ENCODE measurements at regions not wholly inside any gene's neighbourhood (a gene's known extent, or its start where the extent isn't known, plus 50 kb on each side); places are given as distances from the start of the nearest gene placed in this dataset.

DNA sequence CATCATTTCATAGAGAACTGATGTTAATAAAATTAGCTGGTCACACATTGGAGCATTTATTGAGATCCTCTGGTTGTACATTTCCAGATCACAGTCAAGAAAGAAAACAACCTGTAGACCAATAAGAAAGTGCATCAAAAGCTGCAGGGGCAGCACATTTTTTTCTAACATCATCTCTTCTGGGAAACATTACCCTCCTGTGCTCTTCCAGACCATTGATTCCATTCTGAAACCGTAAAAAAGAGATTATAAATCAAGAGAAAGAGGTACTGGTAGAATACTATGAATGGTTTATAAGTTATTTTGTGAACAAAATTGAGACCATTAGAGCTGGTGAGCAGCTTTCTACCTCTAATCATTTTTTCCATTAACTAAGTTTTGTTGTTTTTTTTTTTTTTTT is 1548.2 kb upstream of the CELF4 start:
- DNase-seq (ENCODE audit: low read depth): no peak

DNA sequence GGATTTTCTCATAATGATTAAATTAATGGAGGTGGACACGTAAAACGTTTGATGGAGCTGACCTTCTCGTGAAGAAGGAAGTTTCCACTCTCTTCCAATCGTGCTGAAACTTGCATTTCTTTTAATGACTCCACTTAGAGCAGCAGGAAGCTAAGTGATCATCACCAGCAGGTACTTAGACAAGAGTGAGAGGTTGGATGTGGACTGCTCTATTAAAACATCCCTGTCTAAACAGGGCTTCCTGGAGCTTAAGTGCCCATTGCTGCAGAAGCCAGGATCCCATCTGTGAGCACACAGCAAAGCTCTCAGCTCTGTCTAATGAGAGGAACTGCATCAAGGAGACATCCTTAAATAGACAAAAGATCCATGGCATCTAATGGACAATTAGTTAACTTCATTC is 1539.5 kb upstream of the CELF4 start:
- DNase-seq (ENCODE audit: low read depth): no peak

DNA sequence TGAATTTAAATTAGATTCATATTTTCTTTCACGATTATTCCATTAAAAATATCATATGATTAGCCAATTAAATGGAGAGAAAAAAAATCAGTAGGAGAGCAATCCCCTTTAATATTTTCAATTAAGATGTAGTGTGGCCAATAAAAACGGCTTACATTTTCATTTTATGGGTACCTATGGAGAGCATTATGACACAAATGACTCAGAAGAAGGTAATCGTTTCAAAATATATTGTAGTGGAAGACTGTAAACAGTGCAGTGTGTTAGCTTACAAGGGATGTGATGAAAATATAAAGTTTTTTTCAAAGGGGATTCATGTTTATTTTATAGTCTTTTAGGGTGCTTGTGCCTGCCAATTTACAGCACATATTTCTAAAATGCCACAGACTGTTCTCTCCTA is 1507.4 kb upstream of the CELF4 start:
- DNase-seq (ENCODE audit: low read depth): no peak

DNA sequence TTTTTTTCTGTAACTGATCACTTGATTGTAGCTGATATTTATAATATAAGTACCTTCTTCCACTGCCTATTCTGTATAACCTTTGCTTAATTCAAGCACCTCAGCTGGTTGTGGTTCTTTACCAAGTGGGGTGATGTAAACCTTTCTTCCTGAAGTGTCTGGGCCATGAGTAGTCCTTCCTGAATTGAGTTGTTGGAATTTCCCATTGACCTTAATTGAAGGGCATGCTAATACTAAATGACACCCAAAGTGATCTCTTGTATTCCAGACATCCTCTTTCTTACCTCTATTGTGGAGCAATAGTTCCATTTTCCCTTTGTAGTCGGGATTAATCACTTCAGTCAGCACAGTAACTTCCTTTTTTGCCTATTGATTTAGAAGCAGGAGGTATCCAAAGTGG is 1496.8 kb upstream of the CELF4 start:
- DNase-seq (ENCODE audit: low read depth): no peak

DNA sequence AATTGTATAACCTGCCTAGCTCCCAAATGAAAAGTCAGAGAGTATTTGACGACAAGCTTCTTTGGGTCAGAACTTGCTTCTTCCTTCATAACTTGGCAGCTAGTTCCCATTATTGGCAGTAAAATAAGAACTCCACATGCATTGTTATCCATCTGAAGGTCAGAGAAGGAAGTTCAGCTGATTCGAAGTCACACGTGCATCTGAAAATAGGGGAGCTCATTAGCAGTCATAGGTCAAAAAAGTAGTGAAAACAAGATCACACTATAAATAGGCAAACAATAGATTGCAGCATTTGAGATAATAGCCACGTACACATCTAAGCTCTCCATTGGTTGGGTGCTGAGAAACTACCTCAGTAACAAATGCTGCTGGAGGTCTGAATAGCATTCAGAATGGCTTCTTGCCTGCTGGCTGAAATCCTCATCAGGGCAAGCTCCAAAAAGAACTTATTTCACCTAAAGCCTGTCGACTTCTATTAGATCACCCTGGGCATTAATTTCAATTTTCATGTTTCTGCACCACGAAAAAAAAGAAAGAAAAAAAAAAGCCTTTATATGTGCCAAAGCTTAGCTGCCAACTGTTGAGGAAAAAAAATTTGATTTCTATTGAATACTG is 1492.9 kb upstream of the CELF4 start:
- no peak for DNase-seq (ENCODE audit: low read depth)

DNA sequence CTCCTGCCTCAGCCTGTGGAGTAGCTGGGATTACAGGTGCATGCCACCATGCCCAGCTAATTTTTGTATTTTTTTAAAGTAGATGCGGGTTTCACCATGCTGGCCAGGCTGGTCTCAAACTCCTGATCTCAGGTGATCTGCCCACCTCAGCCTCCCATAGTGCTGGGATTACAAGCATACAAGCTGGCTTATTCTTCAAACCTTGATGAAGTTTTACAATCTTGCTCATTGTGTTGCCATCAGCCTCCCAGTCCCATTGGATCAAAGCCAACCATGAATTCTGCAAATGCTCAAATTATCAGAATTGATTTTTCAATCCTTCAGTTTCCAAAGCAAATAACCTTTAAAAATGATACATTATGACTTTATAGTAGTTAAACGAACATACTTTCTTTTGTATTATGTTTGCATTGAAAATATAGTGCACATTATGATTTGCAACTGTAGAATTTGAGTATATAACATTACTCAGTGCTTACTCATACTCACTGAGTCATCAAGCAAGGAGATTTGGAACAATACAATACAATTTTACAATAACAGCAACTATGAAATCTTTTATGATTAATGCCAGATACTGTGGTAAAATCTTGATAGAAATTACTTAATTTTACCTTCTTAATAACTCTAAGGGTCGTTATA is 1491.9 kb upstream of the CELF4 start:
- DNase-seq (ENCODE audit: low read depth): peak; percentile 1

DNA sequence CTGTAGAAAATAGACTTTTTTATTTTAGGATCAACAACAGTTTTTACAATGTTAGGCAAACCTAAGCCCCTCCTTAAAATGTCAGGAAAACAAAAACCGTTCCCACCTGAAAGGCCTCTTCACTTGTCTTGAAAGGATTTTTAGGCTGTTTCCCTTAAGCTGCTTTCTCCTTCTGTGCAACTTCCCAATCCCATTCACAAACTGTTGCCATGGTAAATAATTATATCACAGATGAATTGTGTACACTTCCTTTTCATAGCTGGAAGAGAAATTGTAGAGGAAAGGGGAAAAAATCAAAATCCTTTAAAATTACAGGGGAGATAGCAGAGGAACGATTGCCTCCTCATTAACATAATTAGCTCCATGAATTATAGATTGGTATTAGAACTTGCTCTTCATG is 1488.0 kb upstream of the CELF4 start:
- DNase-seq (ENCODE audit: low read depth): no peak

DNA sequence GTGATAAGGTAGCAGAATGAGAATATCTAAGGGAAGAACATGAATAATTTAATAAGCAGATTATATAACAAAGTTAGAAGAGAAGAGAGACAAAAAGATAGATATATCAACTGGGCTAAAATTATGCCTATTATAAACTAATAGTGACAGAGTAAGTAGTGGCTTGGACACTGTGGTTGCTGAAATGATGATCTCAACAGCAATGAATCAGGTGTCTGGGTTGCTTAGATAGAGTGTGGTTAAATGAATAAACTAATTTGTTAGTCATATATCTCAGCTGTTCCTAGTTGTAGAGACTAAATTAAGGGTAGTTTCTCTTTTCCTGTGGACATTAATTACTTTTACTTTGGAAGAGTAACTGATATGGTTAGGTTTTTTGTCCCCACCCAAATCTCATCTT is 1485.4 kb upstream of the CELF4 start:
- no peak for DNase-seq (ENCODE audit: low read depth)

DNA sequence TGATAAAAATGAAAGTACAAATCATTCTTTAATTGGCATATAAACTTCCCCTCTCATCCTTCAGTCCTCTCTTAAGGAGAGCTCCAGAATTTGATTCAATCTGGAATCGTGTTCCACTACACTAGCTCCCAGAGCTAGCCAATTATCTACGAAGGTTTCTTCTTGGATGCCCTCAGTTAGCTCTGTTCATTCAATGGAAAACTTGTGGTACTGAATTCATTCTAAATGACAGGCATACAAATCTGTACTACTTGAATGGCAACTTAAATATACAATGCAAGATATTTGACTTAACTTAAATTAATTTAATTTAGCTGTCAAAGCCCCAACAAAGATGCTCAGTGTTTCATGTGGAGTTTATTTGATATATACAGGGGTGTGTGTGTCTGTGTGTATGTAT is 1474.2 kb upstream of the CELF4 start:
- DNase-seq (ENCODE audit: low read depth): no peak

DNA sequence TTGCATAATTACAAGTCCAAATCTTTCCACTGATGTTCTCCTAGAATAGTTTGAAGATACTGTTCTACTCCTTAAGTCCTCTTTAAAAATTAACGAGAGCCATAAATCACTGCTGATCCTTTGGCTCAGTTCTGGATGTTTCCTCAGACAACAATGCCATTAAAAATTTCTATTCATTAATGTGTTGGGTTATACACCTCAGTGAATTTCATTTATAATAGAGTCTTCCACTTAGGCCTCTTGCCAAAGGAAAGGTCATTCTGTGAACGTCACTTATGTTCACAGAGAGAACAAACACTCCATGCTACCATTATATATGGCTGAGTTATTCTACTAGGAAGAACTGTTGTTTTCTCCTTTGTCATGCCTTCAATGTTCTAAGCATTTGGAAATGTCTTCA is 1472.3 kb upstream of the CELF4 start:
- no peak for DNase-seq (ENCODE audit: low read depth)

DNA sequence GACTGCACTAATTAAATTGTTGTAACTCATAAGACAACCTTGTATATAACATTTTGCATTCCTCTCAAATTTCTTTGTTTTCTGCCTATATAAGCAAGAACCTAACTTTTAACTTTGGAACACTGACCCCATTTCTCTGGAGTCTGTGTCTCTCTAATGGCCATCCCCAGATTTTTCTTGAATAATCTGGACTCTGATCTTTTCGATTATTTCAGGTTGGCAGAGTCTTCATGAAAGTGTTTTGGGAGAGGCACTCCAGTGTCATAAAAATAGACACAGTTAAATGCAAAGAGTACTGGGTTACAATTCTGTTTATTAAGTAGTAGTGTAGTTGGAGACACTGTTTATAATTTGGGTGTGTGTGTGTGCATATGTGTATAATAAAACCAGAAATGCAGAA is 1467.7 kb upstream of the CELF4 start:
- no peak for DNase-seq (ENCODE audit: low read depth)

DNA sequence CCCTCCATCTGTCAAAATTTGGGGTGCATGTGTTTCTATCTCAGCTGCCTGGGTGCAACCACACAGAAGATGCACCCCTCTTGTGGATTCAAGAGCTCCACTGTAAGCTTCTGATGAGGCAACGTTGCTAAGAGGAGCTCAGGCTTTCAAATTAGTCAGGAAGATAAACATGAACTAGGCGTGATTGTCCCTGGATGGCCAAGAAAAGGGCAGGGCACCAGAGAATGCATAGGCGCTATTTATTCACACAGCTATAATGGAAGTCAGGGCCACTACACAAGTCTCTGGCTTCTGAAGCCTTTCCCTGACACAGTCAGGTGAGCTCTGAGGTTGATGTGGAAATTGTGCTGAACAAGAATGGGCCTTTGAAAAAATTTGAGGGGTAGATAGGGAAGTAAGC is 1466.0 kb upstream of the CELF4 start:
- DNase-seq (ENCODE audit: low read depth): no peak

DNA sequence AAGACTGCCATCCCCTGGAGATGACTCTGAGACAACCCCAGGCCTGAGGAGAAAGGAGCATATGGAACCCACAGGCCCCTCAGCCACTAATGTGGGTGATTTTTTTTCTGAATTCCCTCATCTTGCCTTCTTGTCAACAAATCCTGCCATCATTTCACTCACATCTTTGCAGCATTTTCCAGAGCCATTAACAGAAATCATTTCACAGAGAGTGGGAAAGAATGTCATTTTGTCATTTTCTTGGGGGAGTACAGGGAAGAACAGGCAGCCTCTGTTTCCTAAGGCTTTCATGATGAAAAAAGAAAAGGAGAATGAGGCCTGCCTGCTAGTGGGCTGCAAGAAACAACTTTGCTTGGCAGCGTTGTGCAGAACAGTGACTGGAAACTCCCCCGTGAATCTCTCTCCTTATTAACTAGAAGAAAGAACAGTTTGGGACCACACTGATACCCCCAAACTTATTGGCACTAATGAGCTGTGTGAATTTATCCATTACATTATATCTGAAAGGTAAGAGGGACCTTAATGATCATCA is 1464.6 kb upstream of the CELF4 start:
- DNase-seq (ENCODE audit: low read depth): no peak

DNA sequence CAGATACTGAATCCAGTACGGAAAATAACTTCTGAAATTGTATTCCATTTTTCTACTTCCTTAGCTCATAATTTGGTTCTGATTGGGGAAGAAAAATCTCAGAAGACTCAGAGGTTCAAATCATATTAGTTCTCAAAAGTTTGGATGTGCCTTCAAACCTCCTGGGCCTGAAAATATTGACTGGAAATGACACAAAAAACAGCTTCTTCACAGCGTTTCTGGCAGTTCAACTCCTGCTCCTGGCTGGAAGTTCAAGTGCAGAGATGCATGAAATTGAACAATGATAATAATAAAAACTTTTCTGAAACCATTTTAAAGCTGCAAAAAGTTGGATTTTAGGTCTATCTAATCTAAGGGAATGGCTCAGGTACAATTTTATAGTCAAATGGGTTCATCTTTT is 1459.9 kb upstream of the CELF4 start:
- DNase-seq (ENCODE audit: low read depth): no peak

DNA sequence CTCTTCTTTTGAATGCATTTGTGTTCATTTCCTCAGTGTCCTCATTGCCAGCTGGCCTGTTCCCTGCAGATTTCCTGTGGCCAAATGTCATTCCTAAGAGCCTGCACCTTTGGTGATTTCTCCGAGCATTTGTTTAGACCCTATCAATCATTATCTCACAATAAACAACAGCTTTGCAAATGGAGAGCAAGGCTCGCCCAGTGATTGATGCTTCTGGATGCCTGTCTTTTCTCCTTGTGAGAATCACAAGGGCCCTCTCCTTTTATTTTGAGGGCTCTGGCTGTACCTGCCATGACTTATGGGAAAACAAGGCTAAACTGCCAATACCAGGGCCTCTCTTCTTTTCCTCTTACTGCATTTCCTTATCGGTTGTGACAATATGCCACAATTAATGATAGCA is 1454.4 kb upstream of the CELF4 start:
- DNase-seq (ENCODE audit: low read depth): no peak

DNA sequence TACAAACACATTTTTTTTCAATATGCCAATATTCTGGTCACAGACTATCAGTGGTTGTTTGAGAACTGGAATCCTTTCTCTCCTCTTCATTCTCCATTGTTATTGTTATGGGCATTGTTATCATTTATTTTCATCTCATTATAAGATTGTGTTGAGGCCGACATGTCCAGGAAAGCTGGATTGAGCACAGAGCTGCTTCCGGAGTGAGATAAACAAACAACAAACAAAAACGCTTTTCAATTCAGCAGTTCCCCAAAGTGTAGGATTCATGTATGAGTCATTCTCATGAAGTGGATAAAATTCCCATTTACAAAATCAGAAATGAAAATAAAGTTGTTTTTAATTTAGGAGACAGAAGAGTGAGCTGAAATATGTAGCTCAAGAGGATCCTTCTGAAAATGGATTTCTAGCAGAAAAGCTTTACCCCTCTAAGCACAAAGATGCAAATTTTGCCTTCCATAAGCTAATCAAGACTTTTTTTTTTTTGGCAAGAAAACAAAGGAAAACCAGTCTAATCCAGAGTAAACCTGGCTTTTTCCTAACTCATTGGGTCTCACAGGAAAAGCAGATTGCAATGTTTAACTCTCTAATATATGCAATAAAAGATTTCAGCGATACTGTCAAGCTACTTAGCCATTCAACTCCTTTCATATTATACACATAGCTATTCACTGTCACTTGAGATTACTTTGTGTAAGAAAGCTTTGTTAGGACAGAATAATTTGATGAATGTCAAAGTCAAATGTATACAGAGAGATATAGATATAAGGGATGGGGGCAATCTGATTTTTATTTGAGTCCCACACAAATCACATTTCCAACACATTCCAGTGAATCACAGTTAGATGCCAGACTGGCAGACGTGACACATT is 1441.7 kb upstream of the CELF4 start:
- DNase-seq (ENCODE audit: low read depth): no peak

DNA sequence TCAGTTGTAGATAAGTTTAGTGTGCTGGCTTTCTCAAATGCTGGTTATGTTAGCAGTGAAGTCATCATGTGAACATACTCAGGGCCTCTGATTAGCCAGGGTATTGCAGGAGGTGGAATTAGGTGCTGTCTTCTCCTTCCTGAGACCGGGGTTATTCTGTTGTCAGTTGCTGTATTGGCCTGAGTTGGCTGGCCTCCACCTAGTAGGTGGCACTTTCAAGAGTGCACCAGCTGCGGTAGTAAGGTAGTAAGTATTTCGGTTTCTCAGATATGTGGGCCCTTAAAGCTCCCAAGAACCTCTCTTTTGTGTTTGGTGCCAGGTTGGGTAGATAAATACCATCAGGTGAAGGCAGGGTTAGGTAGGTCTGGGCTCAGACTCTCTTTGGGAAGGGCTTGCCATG is 1430.5 kb upstream of the CELF4 start:
- no peak for DNase-seq (ENCODE audit: low read depth)

DNA sequence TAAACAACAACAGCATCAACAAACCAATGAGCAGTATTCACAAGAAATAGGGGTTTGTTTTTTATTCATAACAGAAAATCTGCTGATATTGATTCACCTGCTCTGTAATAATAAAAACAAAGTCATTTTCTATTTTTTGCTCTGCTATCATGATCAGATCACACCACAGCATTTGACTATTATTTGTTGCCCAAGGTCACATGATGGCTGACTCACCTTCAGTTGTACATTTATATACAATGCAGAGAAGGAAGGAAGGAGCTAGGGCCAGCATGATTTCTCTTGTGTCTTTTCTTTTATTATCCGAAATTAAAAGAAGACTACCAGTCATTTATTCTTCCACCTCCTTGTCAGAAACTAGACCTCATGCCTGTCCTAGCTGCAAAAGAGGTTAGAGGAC is 1427.7 kb upstream of the CELF4 start:
- DNase-seq (ENCODE audit: low read depth): no peak

DNA sequence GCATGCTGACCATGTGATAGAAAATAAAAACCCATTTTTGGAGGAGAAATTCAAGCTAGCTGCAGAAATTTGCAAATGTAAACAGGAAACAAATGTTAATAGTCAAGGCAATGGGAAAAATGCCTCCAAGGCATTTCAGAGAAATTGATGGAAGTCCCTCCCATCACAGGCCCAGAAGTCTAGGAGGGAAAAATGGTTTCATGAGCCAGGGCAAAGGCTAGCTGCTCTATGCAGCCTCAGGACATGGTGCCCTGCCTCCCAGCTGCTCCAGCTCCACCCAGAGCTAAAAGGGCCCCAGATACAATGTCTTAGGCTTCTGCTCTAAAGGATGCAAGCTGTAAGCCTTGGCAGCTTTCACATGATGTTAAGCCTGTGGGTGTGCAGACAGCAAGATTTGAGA is 1419.4 kb upstream of the CELF4 start:
- DNase-seq (ENCODE audit: low read depth): no peak

DNA sequence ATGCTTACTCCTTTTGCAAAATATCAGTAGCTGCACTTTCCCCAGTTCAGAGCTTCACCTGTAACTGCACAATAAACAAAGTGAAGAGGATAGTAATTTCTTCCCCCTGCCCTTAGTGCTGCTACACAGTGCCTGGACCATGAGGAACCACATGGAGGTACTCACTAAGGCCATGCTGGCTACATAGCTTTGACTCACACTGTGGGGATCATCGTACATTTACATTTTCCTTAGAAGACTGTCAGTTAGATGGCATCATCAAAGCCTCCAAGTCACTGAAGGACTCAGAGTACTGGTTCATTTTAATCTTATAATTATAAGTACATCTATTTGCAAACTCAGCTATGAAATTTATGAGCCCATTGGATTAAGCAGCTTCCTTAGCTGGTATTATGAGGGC is 1416.5 kb upstream of the CELF4 start:
- no peak for DNase-seq (ENCODE audit: low read depth)

DNA sequence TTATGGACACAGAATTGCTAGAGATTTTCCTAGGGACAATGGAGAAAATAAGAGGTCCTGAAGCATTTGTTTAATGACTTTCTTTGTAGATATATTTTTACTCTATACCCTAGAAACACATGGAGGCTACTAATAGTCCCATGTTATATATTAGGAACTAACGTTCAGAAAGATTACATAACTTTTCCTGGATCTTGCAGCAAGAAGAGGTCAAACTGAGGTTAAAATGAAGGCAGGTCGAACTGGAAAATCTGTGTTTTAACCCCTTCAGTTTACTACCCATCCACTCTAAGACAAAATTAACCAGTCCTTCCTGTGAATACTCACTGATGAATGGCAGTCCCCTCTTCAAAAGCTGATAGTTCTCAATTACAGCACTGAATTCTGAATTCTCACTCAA is 1415.8 kb upstream of the CELF4 start:
- no peak for DNase-seq (ENCODE audit: low read depth)

DNA sequence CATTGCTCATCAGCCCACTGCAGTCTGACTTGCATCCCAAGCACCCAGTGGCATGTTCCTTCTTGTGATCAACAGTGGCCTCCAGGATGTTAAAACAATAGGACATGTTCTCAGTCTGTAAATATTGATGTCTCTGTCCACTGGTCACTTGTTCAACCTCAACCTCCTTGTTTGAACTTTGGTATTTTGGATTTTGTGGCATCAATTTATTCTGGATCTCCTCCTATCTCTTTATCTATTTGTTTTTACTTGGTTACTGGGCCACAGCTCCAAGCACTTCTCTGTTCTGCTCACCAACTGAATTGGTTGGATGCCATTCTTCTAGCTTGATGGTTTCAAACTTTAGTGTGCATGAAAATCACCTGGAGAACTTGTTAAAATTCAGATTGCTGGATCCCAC is 1414.8 kb upstream of the CELF4 start:
- DNase-seq (ENCODE audit: low read depth): no peak

DNA sequence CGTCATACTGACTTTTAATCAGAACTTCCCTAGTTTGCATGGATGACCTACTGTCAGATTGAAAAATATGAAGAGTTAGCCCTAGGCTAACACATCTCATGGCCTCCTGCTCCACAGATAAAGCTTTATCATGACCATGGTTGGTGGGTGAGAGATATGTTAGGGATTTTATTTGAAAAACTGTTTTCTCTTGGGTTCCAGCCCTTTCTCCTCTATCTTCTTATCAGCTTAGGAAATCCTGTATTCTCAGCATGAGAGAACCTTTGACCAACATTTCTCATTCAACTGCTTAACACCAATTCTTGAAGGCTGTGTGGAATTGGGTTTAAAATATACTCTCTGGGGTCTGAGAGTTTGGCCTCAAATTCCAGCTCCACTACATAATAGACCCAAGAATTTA is 1407.0 kb upstream of the CELF4 start:
- DNase-seq (ENCODE audit: low read depth): no peak
